SK-N-SH treated with all-trans-retinoic acid at 6 μM for 48 hours (cell line): ENCODE measurements at regions not wholly inside any gene's neighbourhood (a gene's known extent, or its start where the extent isn't known, plus 50 kb on each side); places are given as distances from the start of the nearest gene placed in this dataset.

Experiments
- ATAC-seq: fragments of 200-7000 bp; cut with Tn5 transposase; 3 replicates; pipeline ENCODE4 v1.9.1; 2020; ENCODE audit warnings: mild to moderate bottlenecking, moderate library complexity
- ARNTL ChIP-seq: fragments of 450-650 bp; formaldehyde crosslinking; IDR thresholded peaks from 2 replicates; pipeline ENCODE4 v1.5.0; 2020; ENCODE audit warnings: low read depth, mild to moderate bottlenecking, moderate library complexity, borderline replicate concordance
- BACH2 ChIP-seq: fragments of 250-450 bp; sonication (Bioruptor Pico); IDR thresholded peaks from 2 replicates; pipeline ENCODE4 v1.9.0; 2021; ENCODE audit warnings: mild to moderate bottlenecking, borderline replicate concordance
- ESRRG ChIP-seq: fragments of 250-450 bp; sonication (Bioruptor Pico); IDR thresholded peaks from 2 replicates; pipeline ENCODE4 v1.6.1; 2021; ENCODE audit warnings: mild to moderate bottlenecking
- ISL1 ChIP-seq: fragments of 250-450 bp; sonication (Bioruptor Pico); IDR thresholded peaks from 2 replicates; pipeline ENCODE4 v2.1.2; 2022; ENCODE audit warnings: mild to moderate bottlenecking, moderate library complexity
- OSR1 ChIP-seq: fragments of 250-450 bp; sonication (Bioruptor Pico); IDR thresholded peaks from 2 replicates; pipeline ENCODE4 v1.8.0; 2022; ENCODE audit warnings: moderate library complexity, mild to moderate bottlenecking, inconsistent platforms
- PPARA ChIP-seq: fragments of 250-450 bp; sonication (Bioruptor Pico); IDR thresholded peaks from 2 replicates; pipeline ENCODE4 v1.5.0; 2020; ENCODE audit warnings: mild to moderate bottlenecking, borderline replicate concordance
- RARB ChIP-seq: fragments of 250-450 bp; sonication (Bioruptor Pico); IDR thresholded peaks from 2 replicates; pipeline ENCODE4 v1.8.0; 2021; ENCODE audit warnings: mild to moderate bottlenecking, moderate library complexity
- SNAI2 ChIP-seq: fragments of 250-450 bp; sonication (Bioruptor Pico); IDR thresholded peaks from 2 replicates; pipeline ENCODE4 v1.5.0; 2020; ENCODE audit warnings: mild to moderate bottlenecking, moderate library complexity
- TCF4 ChIP-seq: fragments of 250-450 bp; sonication (Bioruptor Pico); IDR thresholded peaks from 2 replicates; pipeline ENCODE4 v1.8.0; 2021; ENCODE audit warnings: mild to moderate bottlenecking, moderate library complexity, borderline replicate concordance
- TOX ChIP-seq: fragments of 250-450 bp; sonication (Bioruptor Pico); IDR thresholded peaks from 2 replicates; pipeline ENCODE4 v1.8.0; 2021; ENCODE audit warnings: mild to moderate bottlenecking, moderate library complexity, borderline replicate concordance
- ZC3H10 ChIP-seq: fragments of 250-450 bp; sonication (Bioruptor Pico); IDR thresholded peaks from 2 replicates; pipeline ENCODE4 v1.5.1; 2021; ENCODE audit warnings: mild to moderate bottlenecking, moderate library complexity
- ZFP3 ChIP-seq: fragments of 250-450 bp; sonication (Bioruptor Pico); IDR thresholded peaks from 2 replicates; pipeline ENCODE4 v1.5.0; 2020; ENCODE audit warnings: mild to moderate bottlenecking, moderate library complexity
- ZNF565 ChIP-seq: fragments of 450-650 bp; formaldehyde crosslinking; conservative IDR thresholded peaks from 2 replicates; pipeline ENCODE4 v1.5.0; 2020; ENCODE audit warnings: low read depth, mild to moderate bottlenecking, moderate library complexity
- ZNF70 ChIP-seq: fragments of 450-650 bp; formaldehyde crosslinking; IDR thresholded peaks from 2 replicates; pipeline ENCODE4 v1.5.0; 2020; ENCODE audit warnings: mild to moderate bottlenecking, moderate library complexity
- ZNF8 ChIP-seq: fragments of 450-650 bp; formaldehyde crosslinking; IDR thresholded peaks from 2 replicates; pipeline ENCODE4 v1.5.0; 2020; ENCODE audit warnings: mild to moderate bottlenecking, moderate library complexity
- TF ChIP-seq, protein P1 (sequence below): fragments of 250-450 bp; sonication (Bioruptor Pico); IDR thresholded peaks from 2 replicates; pipeline ENCODE4 v1.5.1; 2020; ENCODE audit warnings: low read depth, mild to moderate bottlenecking, moderate library complexity
- TF ChIP-seq, protein P2 (sequence below): fragments of 250-450 bp; sonication (Bioruptor Pico); IDR thresholded peaks from 2 replicates; pipeline ENCODE4 v1.5.1; 2021; ENCODE audit warnings: mild to moderate bottlenecking, moderate library complexity
- TF ChIP-seq, protein P3 (sequence below): fragments of 250-450 bp; sonication (Bioruptor Pico); IDR thresholded peaks from 2 replicates; pipeline ENCODE4 v1.8.0; 2021; ENCODE audit warnings: low read depth, mild to moderate bottlenecking, moderate library complexity, borderline replicate concordance
- TF ChIP-seq, protein P4 (sequence below): fragments of 250-450 bp; sonication (Bioruptor Pico); IDR thresholded peaks from 2 replicates; pipeline ENCODE4 v1.8.0; 2020; ENCODE audit warnings: mild to moderate bottlenecking, moderate library complexity, borderline replicate concordance

DNA sequence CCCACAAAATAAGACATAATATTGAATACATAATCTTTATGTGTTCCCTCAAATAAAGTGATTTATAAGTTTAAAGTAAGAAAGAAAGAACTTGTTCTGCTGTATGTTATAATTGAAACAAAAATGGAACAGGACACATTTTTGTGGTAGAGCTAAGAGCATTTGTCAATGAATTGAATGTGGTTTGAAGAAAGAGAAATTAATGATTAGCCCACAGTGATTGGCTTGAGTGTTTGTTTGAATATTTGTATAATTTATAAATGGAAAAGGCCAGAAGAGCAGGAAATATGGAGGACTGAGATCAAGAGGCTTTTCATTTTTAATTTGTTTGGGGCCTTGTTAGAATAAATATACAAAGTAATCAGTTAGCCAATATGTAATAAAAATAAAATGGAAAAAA lies 395.1 kb upstream of the CDH19 start:
- ATAC-seq, result no peak
- TF ChIP-seq ZNF70 (no peak), ZNF8 (CRISPR knock-in tag) (no peak), ESRRG (CRISPR knock-in tag) (no peak), OSR1 (CRISPR knock-in tag) (no peak), RARB (no peak), ZFP3 (CRISPR knock-in tag) (no peak), ARNTL (CRISPR knock-in tag) (no peak), TCF4 (CRISPR knock-in tag) (no peak), BACH2 (CRISPR knock-in tag) (no peak), ZC3H10 (CRISPR knock-in tag) (no peak), SNAI2 (CRISPR knock-in tag) (no peak)
- TF ChIP-seq, protein P1, sequence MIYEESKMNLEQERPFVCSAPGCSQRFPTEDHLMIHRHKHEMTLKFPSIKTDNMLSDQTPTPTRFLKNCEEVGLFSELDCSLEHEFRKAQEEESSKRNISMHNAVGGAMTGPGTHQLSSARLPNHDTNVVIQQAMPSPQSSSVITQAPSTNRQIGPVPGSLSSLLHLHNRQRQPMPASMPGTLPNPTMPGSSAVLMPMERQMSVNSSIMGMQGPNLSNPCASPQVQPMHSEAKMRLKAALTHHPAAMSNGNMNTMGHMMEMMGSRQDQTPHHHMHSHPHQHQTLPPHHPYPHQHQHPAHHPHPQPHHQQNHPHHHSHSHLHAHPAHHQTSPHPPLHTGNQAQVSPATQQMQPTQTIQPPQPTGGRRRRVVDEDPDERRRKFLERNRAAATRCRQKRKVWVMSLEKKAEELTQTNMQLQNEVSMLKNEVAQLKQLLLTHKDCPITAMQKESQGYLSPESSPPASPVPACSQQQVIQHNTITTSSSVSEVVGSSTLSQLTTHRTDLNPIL (CRISPR knock-in tag), result no peak
- TF ChIP-seq, protein P2, sequence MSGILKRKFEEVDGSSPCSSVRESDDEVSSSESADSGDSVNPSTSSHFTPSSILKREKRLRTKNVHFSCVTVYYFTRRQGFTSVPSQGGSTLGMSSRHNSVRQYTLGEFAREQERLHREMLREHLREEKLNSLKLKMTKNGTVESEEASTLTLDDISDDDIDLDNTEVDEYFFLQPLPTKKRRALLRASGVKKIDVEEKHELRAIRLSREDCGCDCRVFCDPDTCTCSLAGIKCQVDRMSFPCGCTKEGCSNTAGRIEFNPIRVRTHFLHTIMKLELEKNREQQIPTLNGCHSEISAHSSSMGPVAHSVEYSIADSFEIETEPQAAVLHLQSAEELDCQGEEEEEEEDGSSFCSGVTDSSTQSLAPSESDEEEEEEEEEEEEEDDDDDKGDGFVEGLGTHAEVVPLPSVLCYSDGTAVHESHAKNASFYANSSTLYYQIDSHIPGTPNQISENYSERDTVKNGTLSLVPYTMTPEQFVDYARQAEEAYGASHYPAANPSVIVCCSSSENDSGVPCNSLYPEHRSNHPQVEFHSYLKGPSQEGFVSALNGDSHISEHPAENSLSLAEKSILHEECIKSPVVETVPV (CRISPR knock-in tag), result no peak
- TF ChIP-seq, protein P3, sequence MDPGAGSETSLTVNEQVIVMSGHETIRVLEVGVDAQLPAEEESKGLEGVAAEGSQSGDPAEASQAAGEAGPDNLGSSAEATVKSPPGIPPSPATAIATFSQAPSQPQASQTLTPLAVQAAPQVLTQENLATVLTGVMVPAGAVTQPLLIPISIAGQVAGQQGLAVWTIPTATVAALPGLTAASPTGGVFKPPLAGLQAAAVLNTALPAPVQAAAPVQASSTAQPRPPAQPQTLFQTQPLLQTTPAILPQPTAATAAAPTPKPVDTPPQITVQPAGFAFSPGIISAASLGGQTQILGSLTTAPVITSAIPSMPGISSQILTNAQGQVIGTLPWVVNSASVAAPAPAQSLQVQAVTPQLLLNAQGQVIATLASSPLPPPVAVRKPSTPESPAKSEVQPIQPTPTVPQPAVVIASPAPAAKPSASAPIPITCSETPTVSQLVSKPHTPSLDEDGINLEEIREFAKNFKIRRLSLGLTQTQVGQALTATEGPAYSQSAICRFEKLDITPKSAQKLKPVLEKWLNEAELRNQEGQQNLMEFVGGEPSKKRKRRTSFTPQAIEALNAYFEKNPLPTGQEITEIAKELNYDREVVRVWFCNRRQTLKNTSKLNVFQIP (CRISPR knock-in tag), result no peak
- TF ChIP-seq, protein P4, sequence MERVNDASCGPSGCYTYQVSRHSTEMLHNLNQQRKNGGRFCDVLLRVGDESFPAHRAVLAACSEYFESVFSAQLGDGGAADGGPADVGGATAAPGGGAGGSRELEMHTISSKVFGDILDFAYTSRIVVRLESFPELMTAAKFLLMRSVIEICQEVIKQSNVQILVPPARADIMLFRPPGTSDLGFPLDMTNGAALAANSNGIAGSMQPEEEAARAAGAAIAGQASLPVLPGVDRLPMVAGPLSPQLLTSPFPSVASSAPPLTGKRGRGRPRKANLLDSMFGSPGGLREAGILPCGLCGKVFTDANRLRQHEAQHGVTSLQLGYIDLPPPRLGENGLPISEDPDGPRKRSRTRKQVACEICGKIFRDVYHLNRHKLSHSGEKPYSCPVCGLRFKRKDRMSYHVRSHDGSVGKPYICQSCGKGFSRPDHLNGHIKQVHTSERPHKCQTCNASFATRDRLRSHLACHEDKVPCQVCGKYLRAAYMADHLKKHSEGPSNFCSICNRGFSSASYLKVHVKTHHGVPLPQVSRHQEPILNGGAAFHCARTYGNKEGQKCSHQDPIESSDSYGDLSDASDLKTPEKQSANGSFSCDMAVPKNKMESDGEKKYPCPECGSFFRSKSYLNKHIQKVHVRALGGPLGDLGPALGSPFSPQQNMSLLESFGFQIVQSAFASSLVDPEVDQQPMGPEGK, result no peak

DNA sequence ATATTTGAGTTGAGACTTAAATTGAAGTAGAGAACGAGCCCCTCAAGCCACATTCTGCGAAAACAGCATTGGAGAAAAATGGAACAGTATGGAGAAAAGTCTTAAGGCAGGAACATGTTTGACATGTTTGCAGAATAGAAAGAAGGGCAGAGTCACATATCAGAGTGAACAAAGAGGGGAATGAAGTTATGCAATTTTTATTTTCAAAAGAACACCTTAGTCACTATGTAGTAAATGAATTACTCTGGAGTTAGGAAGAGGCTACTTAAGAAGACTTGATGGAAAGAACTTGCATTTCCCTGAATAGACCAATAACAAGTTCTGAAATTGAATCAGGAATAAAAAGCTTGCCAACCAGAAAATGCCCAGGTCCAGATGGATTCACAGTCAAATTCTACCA lies 391.4 kb upstream of the CDH19 start:
- no peak for ATAC-seq
- TF ChIP-seq, protein P1 (CRISPR knock-in tag), result no peak
- TF ChIP-seq RARB, result no peak

DNA sequence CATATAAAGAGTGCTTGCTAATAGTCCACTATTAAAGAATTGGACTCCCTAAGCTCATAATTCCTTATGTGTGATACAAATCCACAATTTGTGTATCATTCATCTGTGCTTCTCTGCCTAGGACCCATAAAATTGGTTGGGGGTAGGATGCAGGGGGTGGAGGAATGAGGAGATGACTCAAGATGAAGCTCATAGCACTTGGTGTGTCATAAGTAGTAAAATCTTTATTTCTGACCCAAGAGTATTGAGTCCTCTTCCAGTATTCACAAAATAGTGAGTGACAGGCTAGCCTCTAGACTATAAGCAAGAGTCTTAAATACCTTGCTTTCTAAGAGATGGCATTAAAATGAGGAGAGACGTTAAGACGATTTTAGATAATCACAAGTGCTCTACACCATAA lies 390.9 kb upstream of the CDH19 start:
- no peak for ATAC-seq
- TF ChIP-seq ZNF8 (CRISPR knock-in tag) (no peak), ZFP3 (CRISPR knock-in tag) (no peak), ISL1 (CRISPR knock-in tag) (no peak), ZNF565 (no peak), ARNTL (CRISPR knock-in tag) (no peak), TOX (CRISPR knock-in tag) (no peak), ESRRG (CRISPR knock-in tag) (no peak), PPARA (CRISPR knock-in tag) (no peak), ZC3H10 (CRISPR knock-in tag) (no peak), ZNF70 (no peak), OSR1 (CRISPR knock-in tag) (no peak), BACH2 (CRISPR knock-in tag) (no peak)
- TF ChIP-seq, protein P4, result no peak
- TF ChIP-seq, protein P3 (CRISPR knock-in tag), result no peak
- TF ChIP-seq, protein P2 (CRISPR knock-in tag), result no peak
